GM19351 (cell line): ENCODE measurements at regions not wholly inside any gene's neighbourhood (a gene's known extent, or its start where the extent isn't known, plus 50 kb on each side); places are given as distances from the start of the nearest gene placed in this dataset.
"Not testable (repeated sequence)": the region's sequence is repeated elsewhere in the genome, so short reads cannot be mapped to it uniquely, and the experiment has no call there.

Experiments used
- ATAC-seq: cut with Tn5 transposase; IDR thresholded peaks from one replicate; pipeline ENCODE4 v1.9.1; 2021; ENCODE audit warnings: mild to moderate bottlenecking, moderate library complexity; ENCODE audit not compliant: unreplicated experiment

GRCh38 chr4:162847945-162848549 lies 318.6 kb downstream of the NAF1 start:
- ATAC-seq = peak; percentile 43

- ATAC-seq = no peak
Measured at GRCh38 chr4:162841753-162842152, 324.9 kb downstream of the NAF1 start.

DNA sequence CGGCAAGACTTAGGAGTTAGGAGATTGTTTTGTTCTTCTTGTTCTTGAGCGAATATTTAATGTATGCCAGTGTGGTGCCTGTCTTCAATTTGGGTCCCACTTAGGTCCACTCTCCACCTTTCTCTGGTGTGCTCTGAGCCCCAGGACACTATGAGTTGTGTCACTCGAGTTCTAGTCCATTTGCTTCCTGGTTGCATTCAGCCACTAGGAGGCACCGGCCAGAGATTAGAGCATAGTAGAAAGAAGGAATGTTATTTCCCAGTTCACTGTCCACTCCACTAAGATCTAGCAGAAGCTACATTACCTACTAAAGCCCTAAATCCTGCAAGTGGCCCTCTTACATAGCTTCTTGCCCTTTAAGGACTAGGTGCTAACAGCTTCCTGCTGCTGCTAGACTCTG lies 326.9 kb downstream of the NAF1 start:
- ATAC-seq = no peak

GRCh38 chr4:162838671-162839070 lies 328.0 kb downstream of the NAF1 start:
- ATAC-seq = no peak

GRCh38 chr4:162837679-162838078 lies 329.0 kb downstream of the NAF1 start:
- no peak for ATAC-seq

- no peak for ATAC-seq
Measured at GRCh38 chr4:162837241-162837640, 329.4 kb downstream of the NAF1 start.

DNA sequence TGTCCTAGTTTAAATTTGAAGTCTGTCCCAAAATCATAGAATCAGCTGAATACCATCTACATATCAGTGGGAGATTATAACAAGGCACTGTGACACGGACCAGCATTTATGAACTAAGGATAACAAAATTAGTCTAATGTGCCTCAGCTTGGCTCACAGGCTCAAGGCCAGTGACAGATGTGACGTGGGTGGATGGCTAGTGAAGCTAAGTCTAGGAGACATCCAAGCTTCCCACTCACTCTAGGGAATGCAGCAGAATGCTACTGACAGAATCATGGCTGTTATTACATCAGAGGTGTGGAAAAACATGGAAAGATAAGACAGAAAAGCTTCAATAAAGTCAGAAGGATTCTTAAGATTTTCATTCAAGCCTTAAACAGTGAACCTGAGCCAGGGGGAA lies 329.9 kb downstream of the NAF1 start:
- no peak for ATAC-seq

DNA sequence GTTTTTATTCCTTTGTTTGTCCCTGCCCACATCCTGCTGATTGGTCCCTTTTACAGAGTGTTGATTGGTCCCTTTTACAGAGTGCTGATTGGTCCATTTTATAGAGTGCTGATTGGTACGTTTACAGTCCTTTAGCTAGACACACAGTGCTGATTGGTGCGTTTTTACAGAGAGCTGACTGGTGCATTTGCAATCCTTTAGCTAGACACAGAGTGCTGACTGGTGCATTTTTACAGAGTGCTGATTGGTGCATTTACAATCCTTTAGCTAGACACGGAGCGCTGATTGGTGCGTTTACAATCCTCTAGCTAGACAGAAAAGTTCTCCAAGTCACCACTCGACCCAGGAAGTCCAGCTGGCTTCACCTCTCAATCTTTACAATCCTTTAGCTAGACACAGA lies 330.4 kb downstream of the NAF1 start:
- not testable (repeated sequence) for ATAC-seq

DNA sequence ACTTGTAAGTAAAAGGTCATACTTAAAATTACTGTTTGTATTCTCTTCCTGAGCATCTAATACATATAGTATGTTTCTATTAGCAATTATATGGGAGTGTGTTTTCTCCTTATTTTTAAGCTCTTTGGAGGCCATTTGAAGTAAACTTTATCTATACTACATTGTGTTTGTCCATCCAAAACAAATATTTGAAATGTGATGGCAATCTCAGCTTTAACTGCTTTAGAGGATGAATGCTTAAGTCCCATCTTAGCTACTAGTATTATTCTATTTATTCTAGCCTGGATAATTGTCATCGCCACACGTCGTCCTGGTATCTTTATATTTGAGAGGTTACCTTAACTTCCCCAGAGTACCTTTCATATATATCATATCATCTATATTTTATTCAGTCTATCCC lies 335.8 kb downstream of the NAF1 start:
- ATAC-seq = no peak

- not testable (repeated sequence) for ATAC-seq
Measured at GRCh38 chr4:162817374-162817773, 349.3 kb downstream of the NAF1 start.

- no peak for ATAC-seq
Measured at GRCh38 chr4:162804351-162804924, 362.3 kb downstream of the NAF1 start.

DNA sequence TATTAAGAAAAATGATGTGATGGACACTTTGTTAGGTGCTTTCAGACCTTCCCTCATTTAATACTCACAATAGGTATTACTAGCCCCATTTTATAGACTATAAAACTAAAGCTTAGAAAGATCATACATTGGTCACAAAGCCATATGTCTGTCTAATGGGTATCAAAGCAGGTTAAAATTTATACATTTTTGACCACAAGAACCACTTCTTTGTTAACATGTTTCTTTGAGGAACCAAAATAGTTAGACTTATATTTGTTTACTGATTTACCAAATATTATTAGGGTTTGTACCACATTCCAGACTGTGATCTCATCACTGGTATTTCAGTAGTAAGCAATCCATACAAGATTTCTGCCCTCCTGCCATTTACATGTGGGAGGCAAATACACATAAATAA lies 363.3 kb downstream of the NAF1 start:
- no peak for ATAC-seq

- no peak for ATAC-seq
Measured at GRCh38 chr4:162797108-162797507, 369.6 kb downstream of the NAF1 start.

DNA sequence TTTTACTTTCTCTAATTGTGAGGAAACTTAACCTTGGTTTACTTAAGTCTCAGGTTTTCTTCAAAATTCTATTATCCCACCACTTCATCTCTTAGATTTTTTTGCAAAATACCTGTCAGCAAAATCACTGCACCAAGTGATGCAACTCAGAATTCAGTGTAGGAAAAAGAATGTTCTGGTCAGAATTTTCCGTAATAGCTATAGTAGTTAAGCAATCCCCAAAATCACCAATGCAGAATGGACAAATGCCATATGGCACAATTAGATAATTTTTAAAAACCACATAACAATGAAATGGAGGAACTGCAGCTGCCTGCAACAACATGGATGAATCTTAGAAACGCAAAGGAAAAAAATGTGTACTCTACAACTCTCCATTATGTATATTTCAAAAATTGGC lies 373.1 kb downstream of the NAF1 start:
- ATAC-seq = no peak

DNA sequence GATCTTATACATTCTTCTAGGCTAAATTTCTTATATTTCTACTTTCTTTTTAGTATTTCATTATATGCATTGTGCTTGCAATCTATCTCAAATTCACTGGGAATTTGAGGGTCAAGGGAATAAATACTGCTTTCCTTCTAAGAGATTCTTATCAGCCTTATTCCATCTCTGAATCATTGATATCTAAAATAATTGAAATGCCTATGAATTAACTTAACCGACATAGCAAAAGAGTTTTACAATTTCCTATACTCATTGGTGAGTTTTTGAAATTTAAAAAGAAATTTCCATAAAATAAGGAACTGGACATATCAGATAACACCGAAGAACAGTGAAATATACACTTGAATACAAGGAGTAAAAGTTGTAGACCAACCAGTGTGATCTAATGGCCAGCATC lies 373.7 kb downstream of the NAF1 start:
- ATAC-seq = no peak

GRCh38 chr4:162791226-162791625 lies 375.5 kb downstream of the NAF1 start:
- no peak for ATAC-seq

DNA sequence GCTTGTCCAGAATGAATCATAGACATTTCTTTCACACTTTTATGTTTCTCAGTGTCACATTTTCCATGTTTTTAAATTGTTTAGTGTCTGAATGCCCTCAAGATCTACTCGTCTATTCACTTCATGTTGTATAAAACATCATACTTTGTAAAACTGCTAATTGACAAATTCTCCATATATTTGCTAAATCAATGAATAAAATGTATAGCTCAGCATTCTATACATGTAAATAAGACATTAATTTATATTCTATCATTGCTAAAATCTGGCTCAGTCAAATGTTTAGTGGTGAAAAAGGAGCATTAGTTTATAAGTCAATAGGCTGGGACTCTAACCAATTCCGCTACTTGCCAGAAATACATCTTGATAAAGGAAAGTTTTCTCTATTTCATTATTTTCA lies 379.6 kb downstream of the NAF1 start:
- no peak for ATAC-seq

- no peak for ATAC-seq
Measured at GRCh38 chr4:162782778-162783525, 383.7 kb downstream of the NAF1 start.

DNA sequence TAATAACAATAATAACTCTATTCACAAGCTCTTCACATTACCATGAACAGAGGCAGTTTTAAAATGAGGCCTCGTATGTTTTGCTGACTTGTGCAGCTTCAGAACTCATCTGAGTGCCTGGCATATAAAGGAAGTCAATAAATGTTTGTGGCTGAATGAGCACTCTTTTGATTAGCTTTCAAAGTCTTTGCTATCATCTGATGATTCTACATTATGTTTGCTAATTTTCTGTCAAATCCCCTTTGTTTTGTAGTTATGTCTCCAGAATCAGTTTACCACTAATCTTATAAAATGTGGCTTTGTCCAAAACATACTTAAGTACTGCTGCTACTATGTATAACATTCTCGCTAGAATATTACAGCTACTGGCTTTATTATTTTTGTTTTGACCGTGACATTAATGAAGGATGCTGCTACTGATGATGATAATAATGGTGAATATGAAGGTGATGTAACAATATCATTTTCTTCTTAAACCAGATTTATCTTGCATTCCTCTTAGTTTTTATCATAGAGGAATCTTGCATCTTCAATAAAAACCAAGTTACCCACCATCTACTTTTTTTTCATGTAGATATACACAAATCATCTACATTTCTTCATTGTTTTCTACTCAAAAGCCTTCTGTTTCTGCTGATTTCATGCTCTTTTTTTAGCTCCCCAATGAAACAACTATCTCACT lies 384.5 kb downstream of the NAF1 start:
- no peak for ATAC-seq

DNA sequence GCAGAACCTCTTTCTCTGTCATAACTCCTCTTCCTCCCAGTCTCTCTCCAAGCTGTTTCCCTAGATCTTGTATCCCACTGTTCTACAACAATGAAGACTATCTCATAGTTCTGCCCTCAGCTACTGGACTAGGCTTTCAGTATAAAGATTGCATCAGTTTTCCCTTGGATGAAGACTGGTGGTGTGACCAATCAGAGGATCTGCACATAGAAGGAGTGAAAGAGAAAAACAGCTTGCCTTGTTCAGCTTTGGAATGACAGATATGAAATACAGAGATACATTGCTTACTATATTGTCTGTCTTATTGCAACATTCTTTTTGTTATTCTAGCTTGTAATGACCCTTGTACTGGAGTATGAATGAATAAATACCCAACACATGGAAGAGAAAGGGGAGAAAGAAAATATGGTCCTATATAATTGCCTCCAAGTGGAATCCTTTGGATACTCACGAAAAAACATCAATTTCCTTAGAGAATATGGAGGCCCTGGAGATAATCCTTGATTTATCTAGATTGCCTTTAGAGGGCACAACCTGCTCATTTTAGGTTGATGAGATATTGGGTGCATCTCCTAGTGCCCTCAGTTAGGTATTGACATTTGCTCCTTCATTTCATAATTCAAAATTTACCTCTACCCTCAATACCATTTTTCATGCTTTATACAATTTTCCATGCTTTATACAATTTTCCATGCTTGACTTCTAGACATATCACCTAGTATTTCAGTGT lies 395.8 kb downstream of the NAF1 start:
- ATAC-seq = no peak

- ATAC-seq = no peak
Measured at GRCh38 chr4:162767083-162767482, 399.6 kb downstream of the NAF1 start.
